Epithelial cell of proximal tubule (primary cell): ENCODE measurements at regions not wholly inside any gene's neighbourhood (a gene's known extent, or its start where the extent isn't known, plus 50 kb on each side); places are given as distances from the start of the nearest gene placed in this dataset.

ENCODE experiments used
- DNase-seq: peaks from one replicate; pipeline ENCODE4 v3.0.0-alpha.2; 2011; ENCODE audit warnings: low read depth
- H3K4me3 ChIP-seq: 2 replicates; pipeline ENCODE4 v1.5.1; 2011; ENCODE audit warnings: low read depth, mild to moderate bottlenecking, low read length
- TF ChIP-seq, protein P1 (sequence below): conservative IDR thresholded peaks from 2 replicates; pipeline ENCODE4 v1.5.1; 2012; ENCODE audit warnings: low read depth, mild to moderate bottlenecking, low read length

DNA sequence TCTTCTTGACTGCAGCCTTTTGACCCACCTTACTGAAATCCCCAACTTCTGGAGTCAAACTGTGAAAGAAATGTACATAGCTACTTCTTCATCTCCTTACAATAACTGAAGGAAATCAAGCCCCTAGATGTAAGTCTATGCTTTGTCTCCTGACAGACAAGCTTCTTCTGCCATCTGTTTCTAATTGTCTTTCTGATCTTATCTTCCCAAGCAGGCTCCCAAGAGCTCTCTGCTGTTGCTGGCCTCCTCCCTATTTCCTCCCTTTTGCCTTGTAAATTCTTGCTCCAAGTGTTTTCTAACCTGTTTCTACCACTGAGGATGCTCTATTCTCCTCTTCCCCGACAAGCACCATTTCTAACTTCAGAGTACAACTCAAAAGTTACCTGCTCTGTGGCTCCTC is 77.4 kb upstream of the OSR1 start:
- TF ChIP-seq, protein P1, sequence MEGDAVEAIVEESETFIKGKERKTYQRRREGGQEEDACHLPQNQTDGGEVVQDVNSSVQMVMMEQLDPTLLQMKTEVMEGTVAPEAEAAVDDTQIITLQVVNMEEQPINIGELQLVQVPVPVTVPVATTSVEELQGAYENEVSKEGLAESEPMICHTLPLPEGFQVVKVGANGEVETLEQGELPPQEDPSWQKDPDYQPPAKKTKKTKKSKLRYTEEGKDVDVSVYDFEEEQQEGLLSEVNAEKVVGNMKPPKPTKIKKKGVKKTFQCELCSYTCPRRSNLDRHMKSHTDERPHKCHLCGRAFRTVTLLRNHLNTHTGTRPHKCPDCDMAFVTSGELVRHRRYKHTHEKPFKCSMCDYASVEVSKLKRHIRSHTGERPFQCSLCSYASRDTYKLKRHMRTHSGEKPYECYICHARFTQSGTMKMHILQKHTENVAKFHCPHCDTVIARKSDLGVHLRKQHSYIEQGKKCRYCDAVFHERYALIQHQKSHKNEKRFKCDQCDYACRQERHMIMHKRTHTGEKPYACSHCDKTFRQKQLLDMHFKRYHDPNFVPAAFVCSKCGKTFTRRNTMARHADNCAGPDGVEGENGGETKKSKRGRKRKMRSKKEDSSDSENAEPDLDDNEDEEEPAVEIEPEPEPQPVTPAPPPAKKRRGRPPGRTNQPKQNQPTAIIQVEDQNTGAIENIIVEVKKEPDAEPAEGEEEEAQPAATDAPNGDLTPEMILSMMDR: no peak
- no peak overlapping the region for H3K4me3 ChIP-seq
- DNase-seq: no peak

DNA sequence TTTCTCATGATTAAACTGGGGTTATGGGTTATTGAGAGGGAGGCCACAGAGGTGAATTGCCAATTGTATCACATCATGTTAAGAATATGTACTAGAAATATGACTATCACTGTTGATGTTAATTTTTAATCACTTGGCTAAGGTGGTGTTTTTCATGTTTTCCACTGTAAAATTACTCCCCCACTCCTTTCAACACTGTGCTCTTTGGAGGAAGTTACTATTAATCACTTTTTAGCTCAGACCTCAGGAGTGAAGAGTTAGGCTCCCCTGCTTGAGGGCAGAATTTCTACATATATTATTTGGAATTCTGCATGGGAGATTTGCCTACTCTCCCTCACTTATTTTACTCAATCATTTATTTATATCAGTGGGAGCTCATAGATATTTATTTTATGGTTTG is 76.0 kb upstream of the OSR1 start:
- TF ChIP-seq, protein P1: no peak
- no peak for DNase-seq
- no peak overlapping the region for H3K4me3 ChIP-seq

DNA sequence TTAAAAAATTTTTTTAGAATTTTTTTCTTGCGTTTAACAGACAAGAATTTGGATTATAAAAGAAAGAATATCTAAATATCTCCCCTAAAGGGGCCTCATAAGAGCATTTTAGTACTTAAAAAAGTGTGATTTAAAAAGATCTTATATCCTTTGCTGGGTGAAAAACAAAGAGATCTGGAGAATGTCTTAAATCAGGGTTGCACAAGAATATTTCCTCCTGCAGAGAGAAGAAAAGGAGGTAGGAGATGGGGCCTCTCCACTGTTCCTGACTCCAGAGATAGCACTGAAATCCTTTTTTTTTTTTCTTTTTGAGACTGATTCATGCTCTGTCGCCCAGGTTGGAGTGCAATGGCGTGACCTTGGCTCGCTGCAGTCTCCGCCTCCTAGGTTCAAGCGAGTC is 68.5 kb upstream of the OSR1 start:
- no peak overlapping the region for H3K4me3 ChIP-seq
- TF ChIP-seq, protein P1: no peak
- no peak for DNase-seq

DNA sequence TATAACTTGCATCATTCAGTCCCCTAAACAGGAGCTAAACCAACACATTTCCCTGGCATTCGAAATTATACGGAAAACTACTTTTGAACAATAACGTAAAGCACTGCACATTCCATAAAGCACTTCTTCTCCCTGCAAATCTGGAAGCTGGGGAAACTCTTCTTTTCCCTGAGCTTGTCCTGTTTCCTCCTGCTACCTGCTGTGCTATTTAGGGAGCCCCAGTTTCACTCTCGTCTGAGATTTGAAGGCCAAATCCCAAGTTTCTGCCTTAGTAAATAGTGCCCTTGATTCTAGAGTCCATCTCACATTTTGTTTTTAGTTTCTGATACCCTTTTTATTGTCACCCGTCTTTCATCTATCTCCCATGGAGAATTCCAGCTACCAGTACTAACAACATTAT is 67.7 kb upstream of the OSR1 start:
- TF ChIP-seq, protein P1: no peak
- H3K4me3 ChIP-seq: no peak overlapping the region
- no peak for DNase-seq

DNA sequence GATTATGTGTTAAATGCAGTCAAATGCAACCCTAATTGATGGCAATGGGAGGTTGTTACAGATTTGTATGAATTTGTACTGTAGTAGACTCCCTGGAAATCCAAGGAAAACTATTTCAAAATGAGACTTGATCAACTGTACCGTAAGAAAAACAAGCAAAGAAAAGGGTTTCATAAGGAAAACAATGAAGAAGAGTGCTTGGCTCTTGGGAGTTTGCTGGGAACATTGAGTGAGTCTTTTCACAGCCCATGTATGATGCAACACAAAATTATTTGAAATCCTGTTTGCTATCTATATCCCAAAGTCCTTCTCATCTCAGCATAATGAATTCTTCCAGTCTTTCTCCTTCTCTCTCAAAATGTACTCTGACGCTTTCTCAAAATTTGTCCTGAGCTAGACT is 67.0 kb upstream of the OSR1 start:
- H3K4me3 ChIP-seq: no peak overlapping the region
- TF ChIP-seq, protein P1: no peak
- no peak for DNase-seq

DNA sequence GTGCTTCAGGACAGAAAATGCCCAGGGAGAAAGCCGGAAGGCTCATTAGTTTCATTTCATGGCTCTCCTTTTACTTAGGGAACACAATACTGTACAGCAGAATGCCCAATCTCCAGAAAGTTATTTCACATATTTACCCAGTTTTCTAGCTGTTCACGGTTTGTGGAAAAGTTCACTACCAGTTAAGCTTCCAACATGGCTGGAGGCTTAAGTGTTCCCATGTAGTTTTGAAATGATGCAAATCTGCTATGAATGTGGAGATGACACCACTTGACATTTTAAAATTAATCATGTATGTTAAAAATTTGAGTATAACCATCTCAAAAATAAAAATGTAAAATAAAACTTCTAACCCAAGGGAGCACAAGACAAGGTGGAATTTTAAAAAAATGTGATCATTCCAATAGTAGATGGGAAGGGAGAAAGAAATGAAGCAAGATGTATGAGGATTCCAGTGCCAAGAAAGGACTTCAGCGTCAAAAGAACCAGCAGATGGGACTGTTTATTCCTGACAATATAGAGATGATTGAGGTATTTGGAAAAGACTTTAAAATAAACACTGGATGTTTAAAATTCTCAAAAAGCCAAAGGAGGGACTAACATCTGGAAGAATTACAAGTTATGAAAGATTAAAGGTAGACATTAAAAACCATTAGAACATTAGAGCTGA is 60.9 kb upstream of the OSR1 start:
- TF ChIP-seq, protein P1: no peak
- no peak for DNase-seq
- no peak overlapping the region for H3K4me3 ChIP-seq
